ENCODE measurements at regions not wholly inside any gene's neighbourhood (a gene's known extent, or its start where the extent isn't known, plus 50 kb on each side); places are given as distances from the start of the nearest gene placed in this dataset.

GRCh38 chr2:236415684-236416444 is 151.7 kb upstream of the ASB18 start:
- TF ChIP-seq CTCF (conservative IDR thresholded peaks at IDR 0.05 in 1 of 2, IDR thresholded peaks at IDR 0.05 in 1 of 2; ENCODE audit: low read depth in 1 of 2, low read length in 2 of 2) = no peak
- no peak for TF ChIP-seq EZH2 (IDR thresholded peaks at IDR 0.05; ENCODE audit: low read length, missing control alignments)

Measured in fibroblast of lung (primary cell).